OCI-LY7 (cell line): ENCODE measurements at regions not wholly inside any gene's neighbourhood (a gene's known extent, or its start where the extent isn't known, plus 50 kb on each side); places are given as distances from the start of the nearest gene placed in this dataset.

Experiments used
- BruUV-seq: library from RNA; stranded (reverse); fragments of 400-500 nt; replicated peaks from 2 replicates; lab custom pipeline; 2021; lab: Mats Ljungman, UMichigan
- CTCF ChIA-PET: fragments of 300-600 bp; sonication (Branson Sonifier 250); formaldehyde crosslinking; loops from one replicate; lab custom pipeline; 2022; ENCODE audit warnings: antibody characterized with exemption; ENCODE audit not compliant: unreplicated experiment; lab: Charles Lee
- POLR2A ChIA-PET: fragments of 300-600 bp; sonication (Branson Sonifier 250); formaldehyde crosslinking; loops from one replicate; lab custom pipeline; 2022; ENCODE audit warnings: antibody characterized with exemption; lab: Charles Lee
- DNase-seq: peaks from one replicate; pipeline ENCODE4 v3.0.0-alpha.2; 2015; ENCODE audit warnings: low spot score
- H2AFZ ChIP-seq: fragments of 200-600 bp; sonication (generic), shearing (Covaris generic); 2 replicates; pipeline ENCODE4 v1.6.1; 2014; ENCODE audit warnings: mild to moderate bottlenecking, antibody characterized with exemption, low read length, moderate library complexity
- H3K27ac ChIP-seq: fragments of 200-600 bp; sonication (generic); 2 replicates; pipeline ENCODE4 v1.5.1; 2014; ENCODE audit warnings: mixed run types, low read depth, mild to moderate bottlenecking, moderate library complexity, low read length, inconsistent platforms; ENCODE audit not compliant: poor library complexity, severe bottlenecking
- H3K36me3 ChIP-seq: fragments of 200-600 bp; sonication (generic); 2 replicates; pipeline ENCODE4 v1.6.1; 2014; ENCODE audit warnings: mild to moderate bottlenecking, antibody characterized with exemption, low read length, moderate library complexity, mixed read lengths; ENCODE audit not compliant: insufficient read depth
- H3K4me1 ChIP-seq: fragments of 200-600 bp; sonication (generic); 2 replicates; pipeline ENCODE4 v1.5.1; 2014; ENCODE audit warnings: mild to moderate bottlenecking, low read length; ENCODE audit not compliant: insufficient read depth, poor library complexity, severe bottlenecking
- H3K4me2 ChIP-seq: fragments of 200-600 bp; sonication (generic); 2 replicates; pipeline ENCODE4 v1.6.1; 2014; ENCODE audit warnings: mild to moderate bottlenecking, low read length
- H3K4me3 ChIP-seq: fragments of 200-600 bp; sonication (generic); 2 replicates; pipeline ENCODE4 v1.5.1; 2014; ENCODE audit warnings: mild to moderate bottlenecking, low read depth, low read length; ENCODE audit not compliant: poor library complexity, severe bottlenecking
- H3K79me2 ChIP-seq: fragments of 200-600 bp; sonication (generic); 2 replicates; pipeline ENCODE4 v1.6.1; 2016; ENCODE audit warnings: low read depth, mild to moderate bottlenecking, low read length, moderate library complexity, mixed read lengths; ENCODE audit not compliant: insufficient read depth
- H3K9me2 ChIP-seq: fragments of 200-600 bp; sonication (generic); 2 replicates; pipeline ENCODE4 v1.6.1; 2016; ENCODE audit warnings: mild to moderate bottlenecking, low read length, mixed read lengths; ENCODE audit not compliant: insufficient read depth
- H3K9me3 ChIP-seq: fragments of 200-600 bp; sonication (generic); 2 replicates; pipeline ENCODE4 v1.6.1; 2014; ENCODE audit warnings: mild to moderate bottlenecking, mixed run types, low read length, mixed read lengths
- H4K20me1 ChIP-seq: fragments of 200-600 bp; sonication (generic); 2 replicates; pipeline ENCODE4 v1.6.1; 2014; ENCODE audit warnings: mild to moderate bottlenecking, antibody characterized with exemption, low read length, moderate library complexity, mixed read lengths; ENCODE audit not compliant: insufficient read depth
- CTCF ChIP-seq: fragments of 200-600 bp; sonication (generic); conservative IDR thresholded peaks from 2 replicates; pipeline ENCODE4 v1.5.1; 2014; ENCODE audit warnings: mild to moderate bottlenecking, antibody characterized with exemption, low read length, moderate library complexity, mixed read lengths
- EZH2phosphoT487 ChIP-seq: fragments of 200-600 bp; sonication (generic); IDR thresholded peaks from 2 replicates; pipeline ENCODE4 v1.6.1; 2018; ENCODE audit warnings: low read depth, borderline replicate concordance, mild to moderate bottlenecking, mixed run types, antibody characterized with exemption, low read length, moderate library complexity, mixed read lengths
- intact Hi-C: fragments of 100-400 bp; cut with micrococcal nuclease; formaldehyde crosslinking; loops from one replicate; pipeline ENCODE4 v1.10.0; 2022; ENCODE audit not compliant: unreplicated experiment

GRCh38 chr7:89503281-89503680 lies 651.0 kb upstream of the STEAP1 start:
- no peak for TF ChIP-seq EZH2phosphoT487
- no peak for TF ChIP-seq CTCF
- no peak overlapping the region for H3K27ac ChIP-seq
- H3K79me2 ChIP-seq: no peaks in the 10 kb centered on the region
- no TSS peak for BruUV-seq
- no peak overlapping the region for H2AFZ ChIP-seq
- DNase-seq: no peak
- no peaks in the 10 kb centered on the region for H3K36me3 ChIP-seq
- ChIA-PET POLR2A (no interaction called here), CTCF (no interaction called here)
- H3K9me3 ChIP-seq: no peaks in the 10 kb centered on the region
- intact Hi-C loops: no loop called here
- H3K4me2 ChIP-seq: no peak overlapping the region
- no peaks in the 10 kb centered on the region for H3K9me2 ChIP-seq
- no peaks in the 10 kb centered on the region for H3K4me1 ChIP-seq
- no peaks in the 10 kb centered on the region for H4K20me1 ChIP-seq
- no peak overlapping the region for H3K4me3 ChIP-seq

- H3K4me2 ChIP-seq: no peak overlapping the region
- no peaks in the 10 kb centered on the region for H3K79me2 ChIP-seq
- intact Hi-C loops: no loop called here
- TF ChIP-seq CTCF (no peak), EZH2phosphoT487 (no peak)
- no peak for DNase-seq
- H4K20me1 ChIP-seq: no peaks in the 10 kb centered on the region
- no TSS peak for BruUV-seq
- H3K9me3 ChIP-seq: no peaks in the 10 kb centered on the region
- no peak overlapping the region for H3K27ac ChIP-seq
- POLR2A ChIA-PET: interaction anchor here (0.6 kb wide), 1 partner anchor 339 kb away, joined by 3 read pairs; no protein-coding TSS in a partner anchor
- no peaks in the 10 kb centered on the region for H3K4me1 ChIP-seq
- H3K36me3 ChIP-seq: no peaks in the 10 kb centered on the region
- no peak overlapping the region for H2AFZ ChIP-seq
- no peaks in the 10 kb centered on the region for H3K9me2 ChIP-seq
- CTCF ChIA-PET: no interaction called here
- H3K4me3 ChIP-seq: no peak overlapping the region
Measured at GRCh38 chr7:89507034-89507433, 647.2 kb upstream of the STEAP1 start.

GRCh38 chr7:89511900-89512299 lies 642.4 kb upstream of the STEAP1 start:
- intact Hi-C loops: no loop called here
- no TSS peak for BruUV-seq
- no peaks in the 10 kb centered on the region for H3K79me2 ChIP-seq
- H3K27ac ChIP-seq: no peak overlapping the region
- no peak for DNase-seq
- H3K9me3 ChIP-seq: no peaks in the 10 kb centered on the region
- no peaks in the 10 kb centered on the region for H3K9me2 ChIP-seq
- H2AFZ ChIP-seq: no peak overlapping the region
- H3K4me3 ChIP-seq: no peak overlapping the region
- ChIA-PET POLR2A (no interaction called here), CTCF (no interaction called here)
- H4K20me1 ChIP-seq: no peaks in the 10 kb centered on the region
- TF ChIP-seq EZH2phosphoT487 (no peak), CTCF (no peak)
- H3K36me3 ChIP-seq: no peaks in the 10 kb centered on the region
- no peak overlapping the region for H3K4me2 ChIP-seq
- H3K4me1 ChIP-seq: no peaks in the 10 kb centered on the region
